ENCODE measurements at regions not wholly inside any gene's neighbourhood (a gene's known extent, or its start where the extent isn't known, plus 50 kb on each side); places are given as distances from the start of the nearest gene placed in this dataset.

GRCh38 chr6:50979171-50979525 is 160.5 kb downstream of the TFAP2B start:
- H3K27ac ChIP-seq (ENCODE audit: low read depth, low read length): no peak overlapping the region
- TF ChIP-seq EZH2phosphoT487 (IDR thresholded peaks at IDR 0.05; ENCODE audit: borderline replicate concordance, low read length) (no peak), CTCF (IDR thresholded peaks at IDR 0.05; ENCODE audit: low read depth, low read length, poor library complexity, severe bottlenecking) (no peak)
- no peaks in the 10 kb centered on the region for H3K27me3 ChIP-seq (ENCODE audit: control insufficient read depth, low read length)
- H3K9me3 ChIP-seq (ENCODE audit: control insufficient read depth, insufficient read depth, low read length): no peaks in the 10 kb centered on the region
- no peaks in the 10 kb centered on the region for H3K4me1 ChIP-seq (ENCODE audit: control insufficient read depth, low read length)
- no peaks in the 10 kb centered on the region for H3F3A ChIP-seq (ENCODE audit: control insufficient read depth, insufficient read depth)
- no peaks in the 10 kb centered on the region for H3K36me3 ChIP-seq (ENCODE audit: control insufficient read depth, low read length)
- H3K9me2 ChIP-seq (replicated peaks; ENCODE audit: control insufficient read depth, low read length): no peaks in the 10 kb centered on the region
- H3K4me2 ChIP-seq (ENCODE audit: low read length): no peak overlapping the region
- H3K79me2 ChIP-seq (ENCODE audit: control insufficient read depth, low read length): no peaks in the 10 kb centered on the region
- no peaks in the 10 kb centered on the region for H4K20me1 ChIP-seq (ENCODE audit: control insufficient read depth, insufficient read depth, low read depth, low read length)
- H3K4me3 ChIP-seq (ENCODE audit: low read length): no peak overlapping the region

- H3K4me2 ChIP-seq (ENCODE audit: low read length): no peak overlapping the region
- no peaks in the 10 kb centered on the region for H3K9me2 ChIP-seq (replicated peaks; ENCODE audit: control insufficient read depth, low read length)
- H3K4me3 ChIP-seq (ENCODE audit: low read length): no peak overlapping the region
- no peaks in the 10 kb centered on the region for H3K79me2 ChIP-seq (ENCODE audit: control insufficient read depth, low read length)
- no peaks in the 10 kb centered on the region for H3K36me3 ChIP-seq (ENCODE audit: control insufficient read depth, low read length)
- H3K9me3 ChIP-seq (ENCODE audit: control insufficient read depth, insufficient read depth, low read length): no peaks in the 10 kb centered on the region
- no peaks in the 10 kb centered on the region for H4K20me1 ChIP-seq (ENCODE audit: control insufficient read depth, insufficient read depth, low read depth, low read length)
- no peak overlapping the region for H3K27ac ChIP-seq (ENCODE audit: low read depth, low read length)
- H3F3A ChIP-seq (ENCODE audit: control insufficient read depth, insufficient read depth): no peaks in the 10 kb centered on the region
- TF ChIP-seq CTCF (IDR thresholded peaks at IDR 0.05; ENCODE audit: low read depth, low read length, poor library complexity, severe bottlenecking): no peak
- H3K27me3 ChIP-seq (ENCODE audit: control insufficient read depth, low read length): no peaks in the 10 kb centered on the region
- H3K4me1 ChIP-seq (ENCODE audit: control insufficient read depth, low read length): no peaks in the 10 kb centered on the region
Observed at GRCh38 chr6:50984135-50984534, 165.5 kb downstream of the TFAP2B start.

GRCh38 chr6:50986319-50986718 is 167.6 kb downstream of the TFAP2B start:
- no peaks in the 10 kb centered on the region for H3K9me3 ChIP-seq (ENCODE audit: control insufficient read depth, insufficient read depth, low read length)
- no peaks in the 10 kb centered on the region for H3K79me2 ChIP-seq (ENCODE audit: control insufficient read depth, low read length)
- no peaks in the 10 kb centered on the region for H3F3A ChIP-seq (ENCODE audit: control insufficient read depth, insufficient read depth)
- H4K20me1 ChIP-seq (ENCODE audit: control insufficient read depth, insufficient read depth, low read depth, low read length): no peaks in the 10 kb centered on the region
- H3K4me3 ChIP-seq (ENCODE audit: low read length): no peak overlapping the region
- no peaks in the 10 kb centered on the region for H3K9me2 ChIP-seq (replicated peaks; ENCODE audit: control insufficient read depth, low read length)
- no peaks in the 10 kb centered on the region for H3K36me3 ChIP-seq (ENCODE audit: control insufficient read depth, low read length)
- TF ChIP-seq EZH2phosphoT487 (IDR thresholded peaks at IDR 0.05; ENCODE audit: borderline replicate concordance, low read length) (no peak), CTCF (IDR thresholded peaks at IDR 0.05; ENCODE audit: low read depth, low read length, poor library complexity, severe bottlenecking) (no peak)
- H3K4me1 ChIP-seq (ENCODE audit: control insufficient read depth, low read length): no peaks in the 10 kb centered on the region
- H3K4me2 ChIP-seq (ENCODE audit: low read length): no peak overlapping the region
- no peak overlapping the region for H3K27ac ChIP-seq (ENCODE audit: low read depth, low read length)
- H3K27me3 ChIP-seq (ENCODE audit: control insufficient read depth, low read length): no peaks in the 10 kb centered on the region

GRCh38 chr6:50989123-50989522 is 170.5 kb downstream of the TFAP2B start:
- H3K4me1 ChIP-seq (ENCODE audit: control insufficient read depth, low read length): no peaks in the 10 kb centered on the region
- no peak overlapping the region for H3K4me2 ChIP-seq (ENCODE audit: low read length)
- no peak overlapping the region for H3K27ac ChIP-seq (ENCODE audit: low read depth, low read length)
- no peaks in the 10 kb centered on the region for H3K9me3 ChIP-seq (ENCODE audit: control insufficient read depth, insufficient read depth, low read length)
- no peaks in the 10 kb centered on the region for H3K27me3 ChIP-seq (ENCODE audit: control insufficient read depth, low read length)
- no peaks in the 10 kb centered on the region for H3K9me2 ChIP-seq (replicated peaks; ENCODE audit: control insufficient read depth, low read length)
- no peaks in the 10 kb centered on the region for H4K20me1 ChIP-seq (ENCODE audit: control insufficient read depth, insufficient read depth, low read depth, low read length)
- H3K79me2 ChIP-seq (ENCODE audit: control insufficient read depth, low read length): no peaks in the 10 kb centered on the region
- TF ChIP-seq CTCF (IDR thresholded peaks at IDR 0.05; ENCODE audit: low read depth, low read length, poor library complexity, severe bottlenecking) (no peak), EZH2phosphoT487 (IDR thresholded peaks at IDR 0.05; ENCODE audit: borderline replicate concordance, low read length) (no peak)
- no peak overlapping the region for H3K4me3 ChIP-seq (ENCODE audit: low read length)
- H3F3A ChIP-seq (ENCODE audit: control insufficient read depth, insufficient read depth): no peaks in the 10 kb centered on the region
- H3K36me3 ChIP-seq (ENCODE audit: control insufficient read depth, low read length): no peaks in the 10 kb centered on the region
